Activated naive CD4-positive, alpha-beta T cell treated with anti-CD3 and anti-CD28 coated beads for 36 hours (primary cell): ENCODE measurements at regions not wholly inside any gene's neighbourhood (a gene's known extent, or its start where the extent isn't known, plus 50 kb on each side); places are given as distances from the start of the nearest gene placed in this dataset.
A peak's percentile ranks its signal among the peaks of the same experiment; 100 is the strongest.

ENCODE experiments used
- CTCF ChIA-PET: fragments of 350-600 bp; sonication (Branson Sonifier 250); formaldehyde crosslinking; loops from one replicate; lab custom pipeline; 2021; ENCODE audit warnings: antibody characterized with exemption; lab: Charles Lee
- DNase-seq: peaks from one replicate; pipeline ENCODE4 v3.0.0-alpha.2; 2020
- H3K27ac Mint-ChIP-seq: one replicate; pipeline ENCODE4 v1.8.0; 2021; ENCODE audit warnings: mild to moderate bottlenecking, mixed read lengths
- H3K27me3 Mint-ChIP-seq: one replicate; pipeline ENCODE4 v1.8.0; 2021; ENCODE audit warnings: low read depth, mixed read lengths
- H3K36me3 Mint-ChIP-seq: one replicate; pipeline ENCODE4 v1.8.0; 2021; ENCODE audit warnings: low read depth, mixed read lengths
- H3K4me1 Mint-ChIP-seq: one replicate; pipeline ENCODE4 v1.8.0; 2021; ENCODE audit warnings: low read depth, mixed read lengths
- H3K4me3 Mint-ChIP-seq: one replicate; pipeline ENCODE4 v1.8.0; 2021; ENCODE audit warnings: mild to moderate bottlenecking, moderate library complexity, mixed read lengths
- H3K9me3 Mint-ChIP-seq: one replicate; pipeline ENCODE4 v1.8.0; 2021; ENCODE audit warnings: mixed read lengths
- intact Hi-C: fragments of 100-400 bp; cut with micrococcal nuclease; formaldehyde crosslinking; loops from one replicate; pipeline ENCODE4 v1.15.1; 2023

GRCh38 chr1:57984277-57984676 lies 560.4 kb upstream of the DAB1 start:
- no peaks in the 10 kb centered on the region for H3K9me3 Mint-ChIP-seq
- CTCF ChIA-PET: no interaction called here
- peaks cover 13% of the 10 kb centered on the region for H3K4me1 Mint-ChIP-seq
- no peak overlapping the region for H3K27ac Mint-ChIP-seq
- intact Hi-C loops: no loop called here
- DNase-seq: no peak
- H3K36me3 Mint-ChIP-seq: no peaks in the 10 kb centered on the region
- H3K4me3 Mint-ChIP-seq: no peak overlapping the region
- H3K27me3 Mint-ChIP-seq: peaks cover 8% of the 10 kb centered on the region

- intact Hi-C loops: no loop called here
- Mint-ChIP-seq H3K4me3 (no peak overlapping the region), H3K36me3 (no peaks in the 10 kb centered on the region), H3K9me3 (no peaks in the 10 kb centered on the region), H3K27ac (no peak overlapping the region), H3K4me1 (peaks cover 13% of the 10 kb centered on the region), H3K27me3 (peaks cover 14% of the 10 kb centered on the region)
- CTCF ChIA-PET: no interaction called here
- no peak for DNase-seq
These were observed 559.6 kb upstream of the DAB1 start for GRCh38 chr1:57983441-57983840.

GRCh38 chr1:57982852-57983251 lies 559.0 kb upstream of the DAB1 start:
- Mint-ChIP-seq H3K27ac (no peak overlapping the region), H3K4me1 (peaks cover 13% of the 10 kb centered on the region), H3K36me3 (no peaks in the 10 kb centered on the region), H3K9me3 (no peaks in the 10 kb centered on the region), H3K27me3 (peaks cover 19% of the 10 kb centered on the region), H3K4me3 (no peak overlapping the region)
- intact Hi-C loops: no loop called here
- CTCF ChIA-PET: no interaction called here
- no peak for DNase-seq

DNA sequence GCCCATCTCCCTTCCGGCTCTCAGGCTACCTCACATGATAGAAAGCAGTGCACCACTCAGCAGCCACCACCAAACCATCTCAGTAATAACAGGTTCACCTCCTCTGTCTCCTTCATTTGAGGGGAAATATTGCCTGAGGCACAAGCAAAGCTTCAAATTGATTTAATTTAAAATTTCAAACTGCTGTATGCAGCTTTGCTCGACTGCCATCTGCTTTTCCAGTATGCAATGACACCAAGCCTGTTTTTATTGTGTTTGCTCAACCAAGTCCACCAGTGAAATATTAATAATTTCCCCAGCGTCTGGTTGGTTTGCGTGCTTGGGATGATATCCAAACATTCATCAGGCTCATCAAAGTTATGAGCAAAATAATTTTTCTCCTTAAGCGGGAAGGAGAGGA lies 552.4 kb upstream of the DAB1 start:
- intact Hi-C loops: no loop called here
- Mint-ChIP-seq H3K9me3 (peaks cover 2% of the 10 kb centered on the region), H3K4me3 (no peak overlapping the region)

DNA sequence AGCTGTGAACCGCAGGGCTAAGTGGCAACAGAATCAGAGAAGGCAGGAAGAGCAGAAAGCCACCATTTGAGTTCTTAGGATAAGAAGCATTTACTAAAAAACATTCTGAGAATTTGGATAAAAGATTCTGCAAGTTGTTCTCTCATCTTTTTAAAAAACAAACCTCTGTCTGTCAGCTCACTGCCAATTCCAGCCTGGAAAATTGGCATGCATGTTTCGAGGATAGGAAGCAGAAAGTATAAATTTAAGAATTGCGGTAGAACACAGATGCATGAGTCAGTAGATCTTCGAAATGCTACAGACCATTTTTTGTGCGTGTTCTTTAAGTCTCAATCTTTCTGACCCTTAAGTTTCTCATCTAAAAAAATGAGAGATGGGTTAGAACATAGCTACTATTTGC lies 544.5 kb upstream of the DAB1 start:
- DNase-seq: no peak
- Mint-ChIP-seq H3K27ac (no peak overlapping the region), H3K36me3 (no peaks in the 10 kb centered on the region), H3K4me1 (no peaks in the 10 kb centered on the region), H3K9me3 (peaks cover 2% of the 10 kb centered on the region), H3K27me3 (no peaks in the 10 kb centered on the region), H3K4me3 (no peak overlapping the region)
- CTCF ChIA-PET: no interaction called here
- intact Hi-C loops: no loop called here

More for the DNA sequence above, 552.4 kb upstream of the DAB1 start:
- CTCF ChIA-PET: no interaction called here
- DNase-seq: no peak
- Mint-ChIP-seq H3K27ac (no peak overlapping the region), H3K36me3 (no peaks in the 10 kb centered on the region), H3K27me3 (peaks cover 24% of the 10 kb centered on the region), H3K4me1 (no peaks in the 10 kb centered on the region)

DNA sequence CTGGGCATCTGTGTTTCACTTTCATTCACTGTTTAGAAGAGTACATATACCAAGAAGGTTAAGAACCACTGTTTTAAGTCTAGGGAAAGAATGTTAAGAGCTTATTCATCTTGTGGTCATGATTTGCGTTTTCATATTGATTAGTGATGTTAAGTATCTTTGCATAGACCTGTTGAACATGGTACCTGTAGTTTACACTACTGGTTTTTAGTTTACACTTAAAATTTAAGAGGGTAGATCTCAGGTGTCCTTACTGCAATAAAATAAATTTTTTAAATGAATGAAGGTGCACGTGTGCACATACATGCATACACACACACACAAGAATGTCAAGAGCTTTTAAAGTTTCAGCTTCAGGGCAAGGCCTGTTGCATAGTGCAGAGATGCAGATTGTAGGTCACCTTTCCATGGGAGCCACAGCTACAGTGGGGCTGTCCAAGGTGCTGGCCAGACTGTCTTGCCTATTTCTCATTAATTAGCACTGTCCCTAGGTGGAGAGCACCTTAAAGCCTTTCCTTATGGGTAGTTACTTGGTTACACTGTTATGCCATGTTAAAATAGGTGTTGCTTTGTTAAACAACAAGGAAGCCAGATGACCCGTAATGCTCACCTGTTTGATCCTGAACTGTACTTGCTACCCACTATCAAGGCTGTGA lies 543.0 kb upstream of the DAB1 start:
- Mint-ChIP-seq H3K27ac (no peak overlapping the region), H3K4me3 (no peak overlapping the region), H3K4me1 (no peaks in the 10 kb centered on the region), H3K9me3 (no peaks in the 10 kb centered on the region), H3K36me3 (no peaks in the 10 kb centered on the region), H3K27me3 (no peaks in the 10 kb centered on the region)
- peak; percentile 8 for DNase-seq
- CTCF ChIA-PET: interaction anchor here (0.6 kb wide), 1 partner anchor 1062 kb away, joined by 3 read pairs; no protein-coding TSS in a partner anchor
- intact Hi-C loops: no loop called here

- Mint-ChIP-seq H3K4me3 (no peak overlapping the region), H3K4me1 (no peaks in the 10 kb centered on the region), H3K27me3 (no peaks in the 10 kb centered on the region), H3K27ac (no peak overlapping the region), H3K9me3 (no peaks in the 10 kb centered on the region), H3K36me3 (no peaks in the 10 kb centered on the region)
- CTCF ChIA-PET: interaction anchor here (0.6 kb wide), 1 partner anchor 1062 kb away, joined by 3 read pairs; no protein-coding TSS in a partner anchor
- intact Hi-C loops: no loop called here
- DNase-seq: no peak
These were observed 542.5 kb upstream of the DAB1 start for GRCh38 chr1:57966340-57966739.

GRCh38 chr1:57963581-57963980 lies 539.7 kb upstream of the DAB1 start:
- CTCF ChIA-PET: no interaction called here
- no peaks in the 10 kb centered on the region for H3K27me3 Mint-ChIP-seq
- H3K27ac Mint-ChIP-seq: no peak overlapping the region
- H3K9me3 Mint-ChIP-seq: no peaks in the 10 kb centered on the region
- intact Hi-C loops: no loop called here
- no peaks in the 10 kb centered on the region for H3K36me3 Mint-ChIP-seq
- no peak for DNase-seq
- no peak overlapping the region for H3K4me3 Mint-ChIP-seq
- H3K4me1 Mint-ChIP-seq: no peaks in the 10 kb centered on the region

DNA sequence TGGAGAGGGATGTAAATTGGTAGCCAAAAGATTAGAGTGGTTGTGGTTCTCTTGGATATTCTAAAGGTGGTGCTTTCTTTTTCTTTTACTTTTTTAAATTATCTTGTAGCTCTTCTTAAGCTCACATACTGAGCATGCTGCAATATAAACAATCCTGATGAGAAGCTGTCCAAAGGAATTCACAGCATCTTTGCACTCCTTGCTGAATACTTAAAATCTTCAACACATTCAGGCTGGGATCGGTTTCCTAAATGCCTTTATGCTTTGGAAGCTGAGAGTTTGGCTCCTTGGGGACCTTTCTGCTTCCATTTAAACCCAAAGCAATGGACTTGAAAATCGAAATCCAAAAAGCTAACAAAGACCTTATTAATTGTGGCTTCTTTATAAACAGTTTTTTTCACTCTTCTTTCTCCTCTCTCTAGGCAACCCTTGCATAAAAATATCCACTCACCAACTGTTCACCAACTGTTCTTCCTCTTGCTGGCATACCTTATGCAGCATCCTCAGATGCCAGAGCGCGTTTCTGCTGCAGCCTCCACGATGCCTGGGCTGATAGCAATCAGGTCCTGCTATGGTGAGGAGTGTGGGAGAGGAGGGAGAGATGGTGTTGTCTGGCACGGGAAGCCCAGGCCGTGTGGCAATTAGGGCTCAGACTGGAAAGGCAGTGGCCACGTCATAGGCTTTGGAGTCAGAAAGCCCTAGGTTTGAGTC lies 535.8 kb upstream of the DAB1 start:
- CTCF ChIA-PET: no interaction called here
- no peak for DNase-seq
- Mint-ChIP-seq H3K4me3 (no peak overlapping the region), H3K36me3 (no peaks in the 10 kb centered on the region), H3K4me1 (no peaks in the 10 kb centered on the region), H3K9me3 (no peaks in the 10 kb centered on the region), H3K27me3 (no peaks in the 10 kb centered on the region), H3K27ac (no peak overlapping the region)
- intact Hi-C loops: no loop called here

GRCh38 chr1:57957576-57957975 lies 533.7 kb upstream of the DAB1 start:
- H3K27me3 Mint-ChIP-seq: peaks cover 5% of the 10 kb centered on the region
- H3K4me1 Mint-ChIP-seq: no peaks in the 10 kb centered on the region
- no peaks in the 10 kb centered on the region for H3K36me3 Mint-ChIP-seq
- no peaks in the 10 kb centered on the region for H3K9me3 Mint-ChIP-seq
- H3K27ac Mint-ChIP-seq: no peak overlapping the region
- no peak overlapping the region for H3K4me3 Mint-ChIP-seq
- intact Hi-C loops: no loop called here
- no peak for DNase-seq
- CTCF ChIA-PET: no interaction called here

GRCh38 chr1:57951390-57951789 lies 527.5 kb upstream of the DAB1 start:
- Mint-ChIP-seq H3K27ac (no peak overlapping the region), H3K4me1 (no peaks in the 10 kb centered on the region), H3K27me3 (peaks cover 5% of the 10 kb centered on the region), H3K9me3 (no peaks in the 10 kb centered on the region), H3K4me3 (no peak overlapping the region), H3K36me3 (no peaks in the 10 kb centered on the region)
- intact Hi-C loops: no loop called here
- CTCF ChIA-PET: interaction anchor here (0.7 kb wide), 1 partner anchor 7 kb away, joined by 8 read pairs; no protein-coding TSS in a partner anchor
- no peak for DNase-seq

DNA sequence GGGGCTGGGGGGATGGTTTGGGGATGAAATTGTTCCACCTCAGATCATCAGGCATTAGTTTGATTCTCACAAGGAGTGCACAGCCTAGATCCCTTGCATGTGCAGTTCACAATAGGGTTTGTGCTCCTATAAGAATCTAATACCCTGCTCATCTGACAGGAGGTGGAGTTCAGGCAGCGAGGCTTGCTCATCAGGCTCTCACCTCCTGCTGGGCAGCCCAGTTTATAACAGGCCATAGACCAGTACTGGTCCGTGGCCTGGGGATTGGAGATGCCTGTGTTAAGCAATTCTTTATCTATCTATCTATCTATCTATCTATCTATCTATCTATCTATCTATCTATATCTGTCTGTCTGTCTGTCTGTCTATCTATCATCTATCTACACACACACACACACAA lies 525.3 kb upstream of the DAB1 start:
- no peaks in the 10 kb centered on the region for H3K4me1 Mint-ChIP-seq
- intact Hi-C loops: no loop called here
- H3K36me3 Mint-ChIP-seq: no peaks in the 10 kb centered on the region
- DNase-seq: no peak
- no peaks in the 10 kb centered on the region for H3K9me3 Mint-ChIP-seq
- no peak overlapping the region for H3K4me3 Mint-ChIP-seq
- H3K27ac Mint-ChIP-seq: no peak overlapping the region
- H3K27me3 Mint-ChIP-seq: peaks cover 5% of the 10 kb centered on the region
- CTCF ChIA-PET: no interaction called here

DNA sequence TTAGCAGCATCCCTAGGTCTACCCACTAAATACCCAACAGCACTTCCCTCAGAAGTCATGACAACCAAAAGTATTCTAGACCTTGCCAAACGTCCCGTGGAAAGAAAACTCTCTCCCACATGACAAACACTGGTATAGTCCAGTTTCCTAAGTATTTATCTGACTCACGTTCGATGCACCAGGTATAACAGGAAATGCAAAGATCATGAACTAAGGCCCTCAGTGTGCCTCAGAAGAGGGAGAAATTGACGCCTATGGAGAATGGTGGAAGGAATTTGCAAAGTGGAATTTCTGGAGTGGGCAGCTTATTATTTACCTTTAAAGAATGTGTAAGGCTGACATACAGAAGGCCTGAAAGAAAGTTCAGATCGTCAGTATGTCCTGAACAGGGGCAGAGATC lies 523.6 kb upstream of the DAB1 start:
- intact Hi-C loops: no loop called here
- Mint-ChIP-seq H3K36me3 (no peaks in the 10 kb centered on the region), H3K4me3 (no peak overlapping the region), H3K27me3 (no peaks in the 10 kb centered on the region), H3K27ac (no peak overlapping the region), H3K9me3 (peaks cover under 1% of the 10 kb centered on the region), H3K4me1 (no peaks in the 10 kb centered on the region)
- CTCF ChIA-PET: no interaction called here
- DNase-seq: no peak
